Tibial nerve (tissue), 4 donors: ENCODE measurements at regions not wholly inside any gene's neighbourhood (a gene's known extent, or its start where the extent isn't known, plus 50 kb on each side); places are given as distances from the start of the nearest gene placed in this dataset.

Experiments used
- CTCF ChIP-seq, 5 experiments: fragments of 200-600 bp in 3 of 5; fragments of 450-650 bp in 2 of 5; sonication (generic) in 3 of 5; IDR thresholded peaks; one replicate each; pipeline ENCODE4 v1.5.1; 2016 to 2019; ENCODE audit warnings: antibody characterized with exemption in 5 of 5, mild to moderate bottlenecking in 3 of 5, moderate library complexity in 2 of 5
- EP300 ChIP-seq, 2 donors: sonication (generic); formaldehyde crosslinking; IDR thresholded peaks; one replicate each; pipeline ENCODE4 v1.6.1; 2017; ENCODE audit warnings: antibody characterized with exemption in 2 of 2, mild to moderate bottlenecking in 1 of 2
- POLR2A ChIP-seq, 2 donors: fragments of 450-650 bp; IDR thresholded peaks; one replicate each; pipeline ENCODE4 v1.6.1; 2017; ENCODE audit warnings: antibody characterized with exemption in 2 of 2, mild to moderate bottlenecking in 2 of 2, moderate library complexity in 2 of 2

GRCh38 chrX:67384403-67384802, 159.4 kb upstream of the AR start:
- TF ChIP-seq CTCF (IDR thresholded peaks at IDR 0.05), result no peak
- TF ChIP-seq POLR2A (IDR thresholded peaks at IDR 0.05), result no peak
- no peak for TF ChIP-seq EP300 (IDR thresholded peaks at IDR 0.05)
